AG09309 (cell line): ENCODE measurements at regions not wholly inside any gene's neighbourhood (a gene's known extent, or its start where the extent isn't known, plus 50 kb on each side); places are given as distances from the start of the nearest gene placed in this dataset.

Source experiments
- DNase-seq: peaks from one replicate; pipeline ENCODE4 v3.0.0-alpha.2; 2010; ENCODE audit warnings: low read depth
- H3K4me3 ChIP-seq: 2 replicates; pipeline ENCODE4 v1.5.1; 2011; ENCODE audit warnings: mild to moderate bottlenecking, low read depth, low read length, moderate library complexity; ENCODE audit not compliant: control insufficient read depth
- TF ChIP-seq, protein P1 (sequence below): IDR thresholded peaks from 2 replicates; pipeline ENCODE4 v1.5.1; 2011; ENCODE audit warnings: mild to moderate bottlenecking, low read depth, low read length, inconsistent platforms; ENCODE audit not compliant: insufficient read depth, control insufficient read depth; ENCODE audit errors: missing control alignments

DNA sequence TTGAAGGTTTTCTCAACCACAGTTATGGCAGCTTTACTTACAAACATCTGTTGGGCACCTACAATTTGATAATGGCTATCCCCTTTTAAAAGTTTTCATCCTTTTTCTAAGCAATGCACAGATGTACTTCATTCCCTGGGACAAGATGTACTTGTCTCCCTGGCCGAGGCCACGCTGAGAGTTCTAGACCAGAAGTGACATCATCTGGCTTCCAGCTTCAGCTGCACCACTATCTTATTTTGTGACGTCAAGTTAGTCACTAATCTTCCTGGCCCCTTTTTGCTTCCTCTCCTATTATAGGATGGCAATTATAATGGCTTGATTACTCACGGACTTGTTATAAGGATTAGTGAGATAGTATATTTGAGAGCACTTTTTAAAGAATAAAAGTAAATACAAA lies 386.4 kb downstream of the BCL11A start:
- TF ChIP-seq, protein P1, sequence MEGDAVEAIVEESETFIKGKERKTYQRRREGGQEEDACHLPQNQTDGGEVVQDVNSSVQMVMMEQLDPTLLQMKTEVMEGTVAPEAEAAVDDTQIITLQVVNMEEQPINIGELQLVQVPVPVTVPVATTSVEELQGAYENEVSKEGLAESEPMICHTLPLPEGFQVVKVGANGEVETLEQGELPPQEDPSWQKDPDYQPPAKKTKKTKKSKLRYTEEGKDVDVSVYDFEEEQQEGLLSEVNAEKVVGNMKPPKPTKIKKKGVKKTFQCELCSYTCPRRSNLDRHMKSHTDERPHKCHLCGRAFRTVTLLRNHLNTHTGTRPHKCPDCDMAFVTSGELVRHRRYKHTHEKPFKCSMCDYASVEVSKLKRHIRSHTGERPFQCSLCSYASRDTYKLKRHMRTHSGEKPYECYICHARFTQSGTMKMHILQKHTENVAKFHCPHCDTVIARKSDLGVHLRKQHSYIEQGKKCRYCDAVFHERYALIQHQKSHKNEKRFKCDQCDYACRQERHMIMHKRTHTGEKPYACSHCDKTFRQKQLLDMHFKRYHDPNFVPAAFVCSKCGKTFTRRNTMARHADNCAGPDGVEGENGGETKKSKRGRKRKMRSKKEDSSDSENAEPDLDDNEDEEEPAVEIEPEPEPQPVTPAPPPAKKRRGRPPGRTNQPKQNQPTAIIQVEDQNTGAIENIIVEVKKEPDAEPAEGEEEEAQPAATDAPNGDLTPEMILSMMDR = no peak
- DNase-seq = no peak
- H3K4me3 ChIP-seq = no peak overlapping the region

DNA sequence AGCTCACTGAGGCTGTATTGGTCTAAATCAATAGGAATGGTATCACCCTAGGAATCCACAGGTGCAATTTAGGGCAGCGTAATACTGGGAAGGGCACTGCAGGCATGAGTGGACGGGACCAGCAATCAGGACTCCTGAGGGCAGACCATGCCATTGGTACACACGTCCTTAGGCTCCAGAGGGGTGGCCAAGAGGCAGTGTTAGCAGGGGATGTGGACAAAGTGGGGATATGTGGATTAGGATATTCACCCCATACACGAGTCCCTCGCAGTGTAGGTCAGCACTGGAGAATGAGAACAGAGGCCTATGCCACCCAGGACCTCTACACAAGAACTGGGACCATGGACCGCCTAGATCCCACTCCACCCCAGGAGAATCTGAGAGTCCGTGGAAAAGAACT lies 389.8 kb downstream of the BCL11A start:
- TF ChIP-seq, protein P1 = no peak
- DNase-seq = no peak
- H3K4me3 ChIP-seq = no peak overlapping the region

DNA sequence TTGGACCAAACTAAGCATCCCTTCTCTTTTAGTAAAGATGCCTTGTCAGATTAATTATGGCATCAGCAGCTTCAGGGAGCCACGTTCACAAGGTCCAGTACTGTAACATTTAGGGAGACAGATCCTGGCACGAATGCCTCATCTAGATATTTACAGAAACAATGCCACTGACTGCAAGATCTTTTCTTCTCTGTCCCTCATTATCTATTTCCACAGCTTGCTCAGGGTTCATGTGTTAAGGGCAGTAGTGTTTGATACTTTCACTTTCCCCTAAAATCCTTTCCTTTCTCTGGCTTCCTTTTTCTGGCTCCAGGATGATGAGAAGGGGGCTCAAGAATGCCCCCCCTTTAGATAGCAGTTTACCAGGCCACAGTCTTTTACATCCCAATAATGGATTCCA lies 393.9 kb downstream of the BCL11A start:
- no peak for DNase-seq
- TF ChIP-seq, protein P1 = no peak
- H3K4me3 ChIP-seq = no peak overlapping the region

DNA sequence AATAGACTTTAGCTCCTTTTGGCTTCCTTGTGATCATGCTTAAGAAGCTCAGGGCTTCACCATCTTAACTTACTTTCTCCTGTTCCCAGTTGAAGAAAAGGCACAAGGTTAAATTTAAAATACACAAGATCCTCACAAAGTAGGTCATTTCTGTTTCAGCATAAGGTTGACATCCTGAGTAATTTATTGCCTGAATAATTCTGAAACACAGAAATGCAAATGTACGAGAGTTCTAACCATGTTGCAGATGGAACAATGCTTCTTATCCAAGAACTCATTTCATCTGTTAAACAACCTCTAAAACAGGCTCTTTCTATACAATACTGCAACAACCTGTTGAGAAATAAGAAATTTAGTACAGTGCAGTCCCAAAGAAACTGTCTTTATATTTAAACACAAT lies 395.2 kb downstream of the BCL11A start:
- TF ChIP-seq, protein P1 = no peak
- DNase-seq = no peak

DNA sequence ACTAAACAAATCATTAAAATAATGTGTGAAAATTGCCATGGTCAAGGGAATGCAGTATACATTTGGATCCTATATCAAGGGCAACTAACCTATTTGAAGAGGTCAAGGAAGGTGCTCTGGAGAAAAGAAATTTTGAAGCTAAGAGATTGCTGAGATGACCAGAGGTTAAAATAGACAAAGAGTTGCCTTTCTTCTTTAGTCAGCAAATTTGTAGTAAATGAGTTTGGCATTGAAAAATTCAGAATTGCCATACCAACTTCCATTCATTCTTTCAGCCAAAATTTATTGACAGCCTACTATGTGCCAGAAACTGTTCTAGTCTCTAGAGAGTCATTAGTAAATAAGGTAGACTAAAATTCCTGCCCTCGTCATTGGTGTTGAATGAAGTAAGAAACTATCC lies 396.2 kb downstream of the BCL11A start:
- no peak for DNase-seq
- TF ChIP-seq, protein P1 = no peak
- H3K4me3 ChIP-seq = no peak overlapping the region

More for the DNA sequence above, 395.2 kb downstream of the BCL11A start:
- no peak overlapping the region for H3K4me3 ChIP-seq

DNA sequence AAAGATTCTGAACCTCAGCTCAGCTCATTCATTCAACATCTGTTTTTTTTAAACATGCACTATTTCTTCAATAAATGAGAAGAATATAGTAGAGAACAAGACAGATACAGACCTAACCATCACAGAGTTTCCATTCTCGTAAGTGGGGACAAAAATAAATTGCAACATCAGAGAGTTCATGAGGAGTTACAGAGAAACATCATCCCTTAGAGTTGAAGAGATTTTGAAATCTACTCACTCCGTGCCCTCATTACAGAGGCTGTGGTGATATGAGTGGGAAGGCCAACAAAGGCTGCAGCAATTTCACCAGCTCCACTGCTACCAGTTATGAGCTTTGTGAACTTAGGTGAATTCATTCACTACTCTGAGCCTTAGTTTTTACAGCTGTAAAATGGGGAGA lies 399.3 kb downstream of the BCL11A start:
- no peak for DNase-seq
- TF ChIP-seq, protein P1 = no peak
- H3K4me3 ChIP-seq = no peak overlapping the region
